Duodenal mucosa (tissue), 2 donors: ENCODE measurements at regions not wholly inside any gene's neighbourhood (a gene's known extent, or its start where the extent isn't known, plus 50 kb on each side); places are given as distances from the start of the nearest gene placed in this dataset.

ENCODE experiments used
- H3K27ac ChIP-seq: one replicate; pipeline ENCODE4 v1.7.0; 2013; ENCODE audit warnings: low read depth, low read length
- H3K27me3 ChIP-seq, 2 donors: one replicate each; pipeline ENCODE4 v1.7.0; 2013; ENCODE audit warnings: low read length in 2 of 2, control low read depth in 1 of 2; ENCODE audit not compliant: insufficient read depth in 2 of 2, control insufficient read depth in 1 of 2
- H3K36me3 ChIP-seq, 2 donors: one replicate each; pipeline ENCODE4 v1.7.0; 2013; ENCODE audit warnings: low read length in 2 of 2, control low read depth in 1 of 2; ENCODE audit not compliant: insufficient read depth in 2 of 2, control insufficient read depth in 1 of 2
- H3K4me1 ChIP-seq, 2 donors: one replicate each; pipeline ENCODE4 v1.7.0; 2013; ENCODE audit warnings: low read length in 2 of 2, control low read depth in 1 of 2; ENCODE audit not compliant: insufficient read depth in 2 of 2, control insufficient read depth in 1 of 2
- H3K4me3 ChIP-seq, 2 donors: one replicate each; pipeline ENCODE4 v1.7.0; 2013; ENCODE audit warnings: low read length in 2 of 2, low read depth in 1 of 2
- H3K9ac ChIP-seq, 2 donors: one replicate each; pipeline ENCODE4 v1.7.0; 2013; ENCODE audit warnings: low read length in 2 of 2, low read depth in 1 of 2
- H3K9me3 ChIP-seq, 2 donors: one replicate each; pipeline ENCODE4 v1.7.0; 2013; ENCODE audit warnings: low read length in 2 of 2, control low read depth in 1 of 2; ENCODE audit not compliant: control insufficient read depth in 1 of 2

DNA sequence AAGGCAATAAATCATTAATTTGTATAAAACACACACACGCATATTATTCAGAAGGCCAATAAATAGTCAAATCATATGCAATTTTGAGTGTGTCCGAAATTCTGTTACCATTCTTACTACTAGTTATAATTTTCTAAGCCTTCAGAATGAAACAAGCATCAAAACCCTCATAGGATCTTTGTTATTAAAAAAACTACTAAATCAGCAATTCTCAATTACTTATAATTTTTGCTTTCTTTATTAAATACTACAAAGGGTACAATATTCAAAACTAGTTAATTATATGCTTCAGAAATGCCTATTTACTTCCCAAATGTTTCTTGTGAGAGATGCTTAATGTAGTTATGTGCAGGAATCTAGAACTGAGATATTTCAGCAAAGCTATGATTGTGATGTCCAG lies 413.1 kb upstream of the KIF2B start:
- Histone ChIP-seq H3K4me3 (no peak overlapping the region), H3K27ac (no peak overlapping the region), H3K27me3 (no peaks in the 10 kb centered on the region), H3K9ac (no peak overlapping the region), H3K9me3 (peaks cover 2 to 5% of the 10 kb centered on the region in 2 donors), H3K36me3 (no peaks in the 10 kb centered on the region), H3K4me1 (no peaks in the 10 kb centered on the region)

DNA sequence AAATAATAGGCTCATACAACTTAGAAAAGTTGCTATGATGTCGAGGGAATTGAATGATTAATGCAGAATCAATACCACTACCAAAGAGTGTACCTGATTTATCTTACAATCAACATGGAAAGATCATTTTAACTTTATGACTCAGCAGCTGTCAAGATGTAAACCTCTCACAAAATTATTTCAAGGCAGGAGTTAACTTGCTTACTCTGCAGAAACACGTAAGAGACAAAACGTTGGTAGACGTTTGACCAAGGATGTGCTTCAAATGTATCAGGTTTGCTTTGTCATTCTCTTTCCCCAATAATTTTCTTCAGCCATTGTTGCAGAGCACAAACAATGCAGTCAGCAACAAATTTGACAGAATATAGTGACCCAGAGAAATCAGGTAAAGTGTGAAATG lies 415.8 kb upstream of the KIF2B start:
- Histone ChIP-seq H3K36me3 (no peaks in the 10 kb centered on the region), H3K4me3 (no peak overlapping the region), H3K9me3 (peaks cover 4 to 5% of the 10 kb centered on the region in 2 donors), H3K27ac (no peak overlapping the region), H3K9ac (no peak overlapping the region), H3K4me1 (no peaks in the 10 kb centered on the region), H3K27me3 (no peaks in the 10 kb centered on the region)

DNA sequence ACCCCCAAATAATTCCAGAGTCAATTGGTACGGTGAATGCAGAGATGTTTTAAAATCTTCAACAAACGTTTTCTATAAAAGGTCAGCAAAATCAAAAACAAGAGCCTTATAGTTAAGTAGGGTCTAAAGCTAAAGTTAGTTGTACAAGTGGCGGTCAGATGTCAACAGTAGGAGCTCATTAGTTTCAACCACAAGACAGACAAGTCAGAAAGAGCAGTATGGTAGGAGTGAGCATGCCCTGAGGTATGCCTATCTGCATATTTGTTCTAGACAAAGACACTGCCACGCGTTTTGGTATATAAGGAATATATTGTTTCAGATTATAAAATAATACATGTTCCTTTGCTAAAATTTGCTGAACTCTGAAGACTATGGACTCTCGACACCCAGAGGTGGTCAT lies 431.5 kb upstream of the KIF2B start:
- no peak overlapping the region for H3K27ac ChIP-seq
- H3K9ac ChIP-seq: no peak overlapping the region
- H3K4me3 ChIP-seq: no peak overlapping the region
- no peaks in the 10 kb centered on the region for H3K4me1 ChIP-seq
- no peaks in the 10 kb centered on the region for H3K27me3 ChIP-seq
- H3K36me3 ChIP-seq: no peaks in the 10 kb centered on the region
- no peaks in the 10 kb centered on the region for H3K9me3 ChIP-seq

DNA sequence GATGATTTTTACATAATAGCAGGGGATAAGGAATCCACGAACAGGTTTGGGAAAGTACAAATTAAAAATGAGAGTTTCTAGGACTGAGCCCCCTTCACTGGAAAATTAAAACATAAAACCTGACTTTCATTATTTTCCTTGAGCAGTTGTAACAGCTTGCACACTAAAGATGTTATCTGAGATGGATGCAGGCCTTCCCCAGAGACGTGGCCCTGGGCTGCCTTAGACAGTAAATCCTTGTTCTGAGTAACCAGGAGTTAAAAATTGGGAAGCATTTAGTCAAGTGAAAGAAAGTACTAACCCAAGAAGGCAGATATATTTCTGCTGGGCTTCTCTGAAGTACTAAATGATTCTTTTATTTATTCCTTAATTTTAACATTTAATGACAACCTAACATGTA lies 432.2 kb upstream of the KIF2B start:
- H3K36me3 ChIP-seq: no peaks in the 10 kb centered on the region
- H3K4me1 ChIP-seq: no peaks in the 10 kb centered on the region
- H3K4me3 ChIP-seq: no peak overlapping the region
- H3K27ac ChIP-seq: no peak overlapping the region
- no peaks in the 10 kb centered on the region for H3K27me3 ChIP-seq
- H3K9ac ChIP-seq: no peak overlapping the region
- no peaks in the 10 kb centered on the region for H3K9me3 ChIP-seq

DNA sequence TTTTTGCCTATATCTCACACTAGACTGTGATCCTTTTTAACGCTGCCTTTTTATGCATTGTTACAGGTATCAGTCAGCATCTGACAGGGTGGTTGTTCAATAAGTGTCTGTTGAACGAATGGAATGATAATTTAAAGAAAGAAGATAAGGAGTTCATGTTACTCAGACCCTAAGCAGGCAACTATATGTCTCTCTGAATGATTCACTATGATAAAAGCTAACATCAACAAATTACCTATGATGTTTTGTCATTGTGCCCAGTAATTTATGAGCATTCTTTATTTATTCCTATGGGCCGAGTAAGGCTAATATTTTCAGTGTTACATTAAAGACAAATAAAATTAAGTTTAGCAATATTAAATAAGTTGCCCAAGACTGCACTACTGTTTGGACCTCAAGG lies 435.0 kb upstream of the KIF2B start:
- Histone ChIP-seq H3K27me3 (no peaks in the 10 kb centered on the region), H3K9ac (no peak overlapping the region), H3K36me3 (no peaks in the 10 kb centered on the region), H3K27ac (no peak overlapping the region), H3K4me1 (no peaks in the 10 kb centered on the region), H3K4me3 (no peak overlapping the region), H3K9me3 (no peaks in the 10 kb centered on the region)

DNA sequence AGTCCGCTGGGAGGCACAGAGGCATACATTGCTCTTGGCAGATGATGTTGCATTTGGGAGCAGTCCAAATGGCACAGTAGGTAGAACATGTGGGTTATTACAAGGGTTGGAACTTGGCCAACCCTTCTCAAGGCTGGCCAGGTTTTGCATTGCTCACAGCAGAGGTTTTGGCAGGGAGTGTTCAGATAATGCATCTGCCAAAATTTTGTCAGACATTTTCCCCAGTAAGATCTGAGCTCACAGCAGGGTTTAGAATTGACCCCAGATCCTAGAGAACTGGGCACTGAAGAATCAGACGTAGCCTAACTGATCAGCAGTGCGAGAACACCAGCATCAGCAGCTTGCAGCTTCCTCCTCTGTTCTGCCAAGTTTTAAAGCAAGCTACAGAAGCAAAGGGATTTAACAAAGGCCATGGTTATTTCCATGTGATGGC lies 468.8 kb upstream of the KIF2B start:
- H3K27me3 ChIP-seq: no peaks in the 10 kb centered on the region
- H3K4me3 ChIP-seq: no peak overlapping the region
- no peaks in the 10 kb centered on the region for H3K36me3 ChIP-seq
- H3K4me1 ChIP-seq: no peaks in the 10 kb centered on the region
- H3K27ac ChIP-seq: no peak overlapping the region
- no peak overlapping the region for H3K9ac ChIP-seq
- peaks cover 0 to 2% of the 10 kb centered on the region in 2 donors for H3K9me3 ChIP-seq

DNA sequence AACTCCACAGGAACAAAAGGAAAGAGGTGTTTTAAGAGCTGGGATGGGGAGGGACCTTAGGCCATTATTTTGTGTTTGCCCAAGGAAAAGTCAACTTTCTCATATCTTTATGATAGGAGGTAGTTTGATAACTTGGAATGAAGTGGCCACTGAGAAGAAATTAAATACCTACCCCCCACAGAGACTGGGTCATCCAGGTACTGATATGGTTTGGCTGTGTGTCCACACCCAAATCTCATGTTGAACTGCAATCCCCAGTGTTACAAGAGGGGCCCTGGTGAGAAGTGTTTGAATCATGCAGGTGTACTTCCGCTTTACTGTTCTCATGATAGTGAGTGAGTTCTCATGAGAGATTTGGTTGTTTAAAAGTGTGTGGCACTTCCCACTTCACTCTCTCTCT lies 477.9 kb upstream of the KIF2B start:
- Histone ChIP-seq H3K4me1 (no peaks in the 10 kb centered on the region), H3K36me3 (no peaks in the 10 kb centered on the region), H3K27ac (no peak overlapping the region), H3K4me3 (no peak overlapping the region), H3K27me3 (no peaks in the 10 kb centered on the region), H3K9ac (no peak overlapping the region), H3K9me3 (no peaks in the 10 kb centered on the region)

DNA sequence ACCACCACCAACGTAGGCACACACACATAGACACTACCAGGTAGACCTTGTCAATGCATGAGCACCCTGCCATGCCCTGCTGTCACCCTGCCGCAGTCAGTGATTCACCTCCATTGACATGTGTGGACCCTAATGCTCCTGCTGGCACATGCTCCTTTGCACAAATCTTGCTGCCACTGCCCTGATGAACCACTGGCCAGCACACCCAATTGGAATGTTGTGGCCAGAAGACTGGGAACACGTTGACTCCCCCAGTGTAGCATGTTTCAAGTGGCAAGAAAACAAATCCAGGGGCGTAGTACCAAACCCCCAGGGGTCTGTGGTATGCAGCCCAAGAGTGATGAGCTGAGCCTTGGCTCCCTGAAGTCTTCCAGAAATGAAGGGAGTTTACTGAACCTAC lies 486.4 kb upstream of the KIF2B start:
- Histone ChIP-seq H3K27ac (no peak overlapping the region), H3K4me3 (no peak overlapping the region), H3K9me3 (peaks cover 0 to 5% of the 10 kb centered on the region in 2 donors), H3K36me3 (no peaks in the 10 kb centered on the region), H3K9ac (no peak overlapping the region), H3K27me3 (peaks cover 0 to 2% of the 10 kb centered on the region in 2 donors), H3K4me1 (no peaks in the 10 kb centered on the region)

DNA sequence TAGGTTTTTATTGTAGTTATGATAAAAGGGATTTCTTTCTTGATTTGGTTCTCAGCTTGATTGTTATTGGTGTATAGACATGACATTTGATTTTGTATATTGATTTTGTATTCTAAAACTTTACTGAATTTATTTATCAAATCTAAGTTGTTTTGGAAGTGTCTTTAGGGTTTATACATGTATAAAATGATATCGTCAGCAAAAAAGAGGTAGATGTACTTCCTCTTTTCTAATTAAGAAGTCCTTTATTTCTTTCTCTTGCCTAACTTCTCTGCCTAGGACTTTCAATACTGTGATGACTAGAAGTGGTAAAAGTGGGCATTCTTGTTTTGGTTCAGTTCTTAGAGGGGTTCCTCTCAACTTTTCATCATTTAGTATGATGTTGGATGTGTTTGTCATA lies 487.3 kb upstream of the KIF2B start:
- Histone ChIP-seq H3K27ac (no peak overlapping the region), H3K9me3 (peaks cover 0 to 5% of the 10 kb centered on the region in 2 donors), H3K27me3 (peaks cover 0 to 2% of the 10 kb centered on the region in 2 donors), H3K9ac (no peak overlapping the region), H3K4me3 (no peak overlapping the region), H3K4me1 (no peaks in the 10 kb centered on the region), H3K36me3 (no peaks in the 10 kb centered on the region)

DNA sequence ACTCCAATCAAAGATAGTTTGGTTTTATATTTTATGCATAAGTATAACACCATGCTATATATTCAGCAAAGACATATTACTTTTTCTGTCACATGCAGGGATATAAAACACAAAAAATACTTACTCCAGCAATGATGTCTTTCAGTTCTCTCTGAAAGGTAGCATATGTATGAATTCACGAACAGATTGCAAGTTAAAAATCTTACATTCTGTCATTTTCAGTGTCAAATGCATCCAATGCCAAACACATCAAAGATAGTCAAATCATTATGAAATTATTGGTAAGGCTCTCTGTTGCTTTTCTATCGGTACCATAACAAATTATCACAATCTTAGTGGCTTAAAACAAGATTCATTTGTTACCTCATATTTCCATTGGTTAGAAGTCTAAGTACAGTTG lies 492.0 kb upstream of the KIF2B start:
- Histone ChIP-seq H3K9me3 (no peaks in the 10 kb centered on the region), H3K9ac (no peak overlapping the region), H3K36me3 (no peaks in the 10 kb centered on the region), H3K4me1 (no peaks in the 10 kb centered on the region), H3K27ac (no peak overlapping the region), H3K4me3 (no peak overlapping the region), H3K27me3 (no peaks in the 10 kb centered on the region)

DNA sequence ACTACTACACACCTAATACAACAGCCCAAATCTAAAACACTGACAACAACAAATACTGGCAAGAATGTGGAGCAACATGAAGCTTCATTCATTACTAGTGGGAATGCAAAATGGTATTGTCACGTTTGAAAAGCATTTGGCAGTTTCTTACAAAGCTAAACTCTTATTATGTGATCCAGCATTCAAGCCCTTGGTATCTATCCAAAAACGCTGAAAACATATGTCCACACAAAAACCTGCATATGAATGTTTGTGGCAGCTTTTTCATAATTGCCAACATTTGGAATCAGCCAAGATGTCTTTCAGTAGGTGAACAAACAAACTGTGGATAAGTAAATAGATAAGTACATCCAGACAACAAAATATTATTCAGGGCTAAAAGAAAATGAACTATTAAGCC lies 501.1 kb upstream of the KIF2B start:
- H3K4me1 ChIP-seq: no peaks in the 10 kb centered on the region
- H3K27me3 ChIP-seq: no peaks in the 10 kb centered on the region
- H3K27ac ChIP-seq: no peak overlapping the region
- H3K9me3 ChIP-seq: no peaks in the 10 kb centered on the region
- H3K9ac ChIP-seq: no peak overlapping the region
- no peaks in the 10 kb centered on the region for H3K36me3 ChIP-seq
- H3K4me3 ChIP-seq: no peak overlapping the region
